CD4-positive, alpha-beta T cell treated with Interleukin-1 beta for 1 hour (primary cell): ENCODE measurements at regions not wholly inside any gene's neighbourhood (a gene's known extent, or its start where the extent isn't known, plus 50 kb on each side); places are given as distances from the start of the nearest gene placed in this dataset.
A peak's percentile ranks its signal among the peaks of the same experiment; 100 is the strongest.

Experiments
- DNase-seq, 2 donors: peaks; one replicate each; pipeline ENCODE4 v3.0.0-alpha.2; 2020 to 2022

DNA sequence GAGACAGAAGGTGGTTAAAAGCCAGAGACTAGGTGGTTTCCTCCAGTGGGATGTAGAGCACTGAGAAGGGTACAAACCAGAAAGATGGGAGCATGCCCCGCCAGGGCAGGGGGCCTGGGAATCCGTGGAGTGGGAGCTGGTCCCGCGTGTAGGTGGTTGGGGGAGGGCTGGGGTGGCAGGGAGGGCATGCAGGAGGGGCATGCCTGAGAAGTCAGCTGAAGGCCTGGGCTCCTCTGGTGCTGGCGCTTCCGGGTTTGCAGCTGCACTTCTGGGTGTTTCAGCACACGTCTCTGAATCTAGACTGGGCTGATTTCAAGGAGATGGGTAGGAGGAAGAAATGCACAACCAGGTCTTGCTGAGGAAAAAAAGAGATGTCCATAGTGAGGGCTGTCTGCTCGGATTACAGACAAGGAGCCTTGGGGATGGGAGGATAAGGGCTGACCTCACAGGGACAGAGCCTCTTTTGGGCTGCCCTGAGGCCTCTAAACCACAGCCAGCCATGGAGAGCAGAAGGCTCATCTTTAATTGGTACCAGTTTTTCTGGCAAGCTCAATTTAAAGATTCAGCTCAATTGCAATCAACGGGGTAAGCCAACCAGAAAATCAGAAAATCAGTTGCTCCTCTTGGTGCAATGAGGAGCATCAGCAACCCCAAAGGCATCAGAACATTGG, 151.9 kb downstream of the FAM43A start:
- no peak for DNase-seq

DNA sequence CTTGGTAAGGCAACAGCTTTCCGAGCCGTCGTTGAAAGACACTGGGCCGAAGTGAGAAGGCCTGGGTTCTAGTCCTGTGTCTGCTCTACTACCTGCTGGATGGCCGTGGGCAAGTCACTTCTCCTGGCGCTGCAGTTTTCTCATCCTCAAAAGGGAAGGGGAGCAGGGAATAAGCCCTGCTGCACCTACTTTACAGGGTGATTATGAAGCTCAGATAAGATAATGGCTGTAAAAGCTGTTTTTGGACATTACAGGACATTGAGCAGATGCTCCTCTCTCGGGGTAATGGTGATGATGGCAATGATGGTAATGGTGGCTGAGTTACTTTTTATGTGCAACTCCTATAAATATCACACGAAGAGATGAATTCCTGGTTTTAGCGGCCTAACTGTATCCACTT, 152.6 kb downstream of the FAM43A start:
- DNase-seq: no peak

DNA sequence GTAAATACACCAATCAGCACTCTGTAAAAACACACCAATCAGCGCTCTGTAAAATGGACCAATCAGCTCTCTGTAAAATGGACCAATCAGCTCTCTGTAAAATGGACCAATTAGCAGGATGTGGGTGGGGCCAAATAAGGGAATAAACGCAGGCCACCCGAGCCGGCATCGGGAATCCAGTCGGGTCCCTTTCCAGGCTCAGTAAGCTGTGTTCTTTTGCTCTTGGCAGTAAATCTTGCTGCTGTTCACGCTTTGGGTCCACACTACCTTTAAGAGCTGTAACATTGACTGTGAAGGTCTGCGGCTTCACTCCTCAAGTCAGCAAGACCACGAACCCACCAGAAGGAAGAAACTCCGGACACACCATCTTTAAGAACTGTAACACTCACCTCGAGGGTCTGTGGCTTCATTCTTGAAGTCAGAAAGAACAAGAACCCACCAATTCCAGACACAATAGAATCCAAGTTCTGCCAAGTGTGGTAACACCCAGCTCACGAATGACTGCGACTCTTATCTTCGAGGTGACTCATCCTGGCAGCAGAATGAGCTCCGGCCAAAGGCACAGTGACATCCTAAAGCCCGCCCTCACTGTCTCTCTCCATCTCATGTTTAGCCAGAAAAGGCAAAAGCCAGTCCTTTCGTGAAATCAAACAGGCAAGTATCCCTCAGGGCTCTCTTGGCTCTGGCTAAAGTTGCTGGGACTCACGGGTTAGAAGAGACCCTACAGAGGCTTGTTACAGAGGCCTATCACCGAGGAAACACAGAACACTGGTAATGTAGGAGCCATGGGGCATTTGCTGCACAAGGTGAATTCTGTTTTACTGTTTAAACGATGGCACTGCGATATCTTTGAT, 155.2 kb downstream of the FAM43A start:
- no peak for DNase-seq

DNA sequence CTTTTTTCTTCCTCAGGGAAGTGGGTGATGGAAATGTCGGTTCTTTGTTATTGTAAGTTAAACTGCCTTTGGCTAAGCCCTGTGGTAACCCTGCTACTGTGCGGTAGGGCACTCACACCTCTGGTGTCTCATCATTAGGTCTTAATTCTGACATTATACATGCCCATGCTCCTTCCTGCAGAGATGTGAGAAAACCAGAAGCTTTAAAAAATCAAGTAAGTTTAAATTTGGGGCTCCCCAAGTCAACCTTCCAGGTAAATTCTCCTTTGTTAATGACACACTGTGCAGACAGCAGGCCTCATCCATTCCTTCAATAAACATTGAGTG, 155.8 kb downstream of the FAM43A start:
- DNase-seq: no peak

DNA sequence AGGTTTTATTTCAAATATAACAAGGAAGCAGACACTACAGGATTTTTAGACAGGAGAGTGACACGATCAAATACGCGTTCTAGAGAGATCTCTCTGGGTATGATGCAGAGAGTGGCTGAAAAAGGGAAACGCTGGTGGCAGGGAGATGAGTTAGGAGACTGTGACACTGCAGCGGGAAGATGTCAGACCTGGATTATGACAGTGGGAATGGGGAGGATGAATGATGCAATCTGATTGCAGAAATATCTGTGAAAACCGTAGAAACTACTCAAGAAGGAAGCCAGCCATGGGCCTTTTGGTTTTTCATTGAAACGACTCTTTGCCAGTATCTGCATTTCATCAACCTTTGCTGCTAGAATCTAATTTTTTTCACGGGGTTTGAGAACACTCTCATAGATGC, 157.9 kb downstream of the FAM43A start:
- DNase-seq: no peak

DNA sequence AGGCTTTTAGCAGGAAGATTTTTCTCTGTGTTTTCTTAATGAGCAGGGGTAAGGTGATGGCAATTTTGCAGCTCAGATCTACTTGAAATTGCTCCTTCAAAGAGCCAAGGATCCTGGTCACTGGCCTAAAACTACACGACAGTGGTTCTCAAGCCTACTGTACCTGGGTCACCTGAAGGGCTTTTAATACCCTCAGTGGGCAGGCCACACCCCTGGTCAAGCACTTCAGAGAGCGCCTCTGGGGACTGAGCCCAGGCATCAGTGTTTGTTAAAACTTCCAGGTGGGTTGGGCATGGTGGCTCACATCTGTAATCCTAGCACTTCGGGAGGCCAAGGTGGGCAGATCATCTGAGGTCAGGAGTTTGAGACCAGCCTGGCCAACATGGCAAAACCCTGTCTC, 158.4 kb downstream of the FAM43A start:
- DNase-seq: no peak

DNA sequence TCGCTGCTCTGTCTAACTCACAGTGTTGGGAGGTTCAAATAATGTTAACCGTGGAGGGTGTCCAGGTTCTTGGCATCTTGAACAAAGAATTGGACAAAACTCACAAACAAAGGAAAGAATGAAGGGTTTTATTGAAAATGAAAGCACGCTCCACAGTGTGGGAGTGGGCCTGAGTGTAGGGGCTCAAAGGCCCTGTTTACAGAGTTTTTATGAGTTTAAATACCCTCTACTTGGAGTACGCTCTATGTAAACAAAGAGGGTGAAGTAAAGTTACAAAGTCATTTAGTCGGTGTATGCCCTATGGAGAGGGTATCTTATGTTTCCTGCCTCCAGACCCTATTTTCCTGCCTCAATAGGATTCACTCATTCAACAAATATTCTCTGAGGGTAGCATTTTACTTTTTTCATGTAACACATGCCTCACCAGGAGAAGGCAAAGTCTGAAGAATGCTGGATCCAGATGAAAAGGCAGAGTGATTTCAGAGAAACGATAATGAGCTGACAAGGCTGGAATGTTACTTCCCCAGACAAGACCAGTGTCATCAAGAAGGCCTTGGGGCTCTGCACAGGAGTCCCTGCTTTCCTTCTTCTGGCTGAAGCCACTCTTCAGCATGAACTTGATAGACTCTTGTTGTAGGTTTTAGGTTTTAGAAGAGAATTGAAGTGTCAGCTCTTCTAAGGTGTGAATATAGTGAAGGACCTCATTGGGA, 163.6 kb downstream of the FAM43A start:
- DNase-seq: no peak

DNA sequence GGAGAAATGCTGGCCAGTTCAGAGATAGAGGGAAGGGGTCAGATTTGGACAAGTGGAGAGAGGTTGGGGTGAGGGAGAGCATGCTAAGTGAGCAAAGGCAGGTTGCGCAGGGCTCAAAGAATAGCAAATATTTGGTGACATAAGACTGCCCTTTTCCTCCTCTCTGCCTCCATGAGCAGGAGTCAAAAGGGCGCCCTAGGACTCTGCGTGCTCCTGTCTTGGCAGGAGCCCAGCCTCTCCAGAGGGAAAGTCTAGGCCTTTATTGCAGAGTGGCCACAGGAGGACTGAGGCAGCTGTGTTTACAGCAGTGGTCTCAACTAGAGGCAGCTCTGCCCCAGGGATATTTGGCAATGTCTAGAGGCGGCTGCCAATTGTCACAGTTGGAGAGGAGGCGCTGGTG, 165.6 kb downstream of the FAM43A start:
- no peak for DNase-seq

DNA sequence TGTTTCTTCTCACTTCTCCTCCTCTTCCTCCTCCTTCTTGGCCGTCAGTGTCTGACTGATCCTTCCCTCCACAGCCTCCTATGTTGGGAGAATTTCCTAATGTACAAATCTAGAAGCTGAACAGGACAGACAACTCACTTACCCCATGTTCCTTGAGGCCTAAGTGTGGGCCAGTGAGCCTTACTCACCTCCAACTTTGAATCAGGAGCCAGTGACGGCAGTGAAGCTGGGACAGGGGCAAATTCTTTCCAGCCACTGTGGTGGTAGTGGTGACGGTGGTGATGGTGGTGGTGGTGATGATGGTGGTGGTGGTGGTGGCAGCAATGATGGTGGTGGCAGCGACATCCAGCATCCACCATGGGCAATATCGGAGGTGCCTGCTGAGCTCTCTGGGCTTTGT, 166.3 kb downstream of the FAM43A start:
- no peak for DNase-seq

DNA sequence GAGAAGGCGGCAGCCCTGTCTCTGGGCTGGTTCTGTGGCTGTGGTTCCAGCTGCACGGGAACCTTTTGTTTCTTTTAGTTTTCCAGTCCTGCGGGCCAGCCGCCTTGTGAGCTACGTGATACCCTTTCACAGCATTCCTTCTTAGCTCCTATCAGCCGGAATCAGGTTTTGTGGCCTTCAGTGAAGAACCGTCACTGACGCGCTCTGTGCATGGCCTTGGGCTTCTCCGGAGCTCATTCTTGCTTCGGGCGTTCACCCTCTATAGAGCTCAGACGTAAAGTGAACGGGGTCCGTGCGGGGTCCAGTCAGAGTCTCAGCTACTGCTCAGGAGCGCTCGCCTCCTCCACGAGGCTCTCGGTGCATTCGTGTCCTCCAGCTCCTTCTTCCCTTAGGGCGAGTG, 166.7 kb downstream of the FAM43A start:
- DNase-seq: no peak

DNA sequence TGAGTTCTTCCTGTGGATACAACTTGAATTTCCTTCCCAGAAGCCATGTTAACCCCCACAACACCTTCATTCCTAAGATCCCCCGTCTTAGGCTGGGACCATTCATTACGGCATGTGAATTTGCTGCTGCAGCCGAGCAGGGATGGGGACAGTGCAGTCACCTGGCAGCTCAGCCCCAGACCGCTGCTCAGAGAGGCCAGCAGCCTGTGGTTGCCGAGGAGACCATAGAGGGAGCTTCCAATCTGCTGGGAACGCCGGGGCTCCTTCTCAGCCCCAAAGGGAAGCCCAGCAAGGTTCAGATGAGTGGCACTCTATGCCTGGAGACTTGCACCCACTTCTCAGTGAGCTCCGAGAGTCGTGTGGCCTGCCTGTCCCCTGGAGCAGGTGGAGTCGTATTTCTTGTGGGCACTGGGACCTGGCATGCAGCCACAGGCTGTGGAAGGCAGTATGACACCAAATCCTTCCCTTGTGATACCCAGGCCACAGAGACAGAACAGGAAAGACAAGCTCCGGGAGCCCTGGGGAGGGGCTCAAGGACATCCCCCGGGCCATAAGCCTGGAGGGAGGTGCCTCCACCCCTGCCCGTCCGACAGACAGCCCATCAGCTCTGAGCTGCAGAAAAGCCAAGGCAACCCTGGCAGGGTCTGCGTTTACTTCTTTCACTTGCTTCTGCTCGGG, 167.3 kb downstream of the FAM43A start:
- no peak for DNase-seq

DNA sequence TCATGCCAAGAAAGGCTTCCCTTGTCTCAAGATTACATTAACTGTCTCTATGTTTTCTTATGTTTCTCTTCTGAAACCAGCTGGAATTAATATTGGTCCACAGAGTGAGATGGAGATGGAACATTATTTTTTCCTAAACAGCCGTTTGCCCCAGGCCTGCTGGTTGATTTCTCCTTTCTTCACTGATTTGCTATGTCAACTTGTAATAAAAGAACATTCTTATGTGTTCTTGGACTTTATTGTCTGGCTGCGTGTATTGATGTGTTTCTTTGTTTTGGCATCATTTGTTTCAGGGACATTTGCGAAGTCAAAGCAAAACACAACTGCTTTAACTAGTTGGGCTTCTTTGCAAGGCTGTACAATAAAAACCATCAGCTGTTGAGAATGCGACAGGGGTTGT, 168.5 kb downstream of the FAM43A start:
- DNase-seq: no peak

DNA sequence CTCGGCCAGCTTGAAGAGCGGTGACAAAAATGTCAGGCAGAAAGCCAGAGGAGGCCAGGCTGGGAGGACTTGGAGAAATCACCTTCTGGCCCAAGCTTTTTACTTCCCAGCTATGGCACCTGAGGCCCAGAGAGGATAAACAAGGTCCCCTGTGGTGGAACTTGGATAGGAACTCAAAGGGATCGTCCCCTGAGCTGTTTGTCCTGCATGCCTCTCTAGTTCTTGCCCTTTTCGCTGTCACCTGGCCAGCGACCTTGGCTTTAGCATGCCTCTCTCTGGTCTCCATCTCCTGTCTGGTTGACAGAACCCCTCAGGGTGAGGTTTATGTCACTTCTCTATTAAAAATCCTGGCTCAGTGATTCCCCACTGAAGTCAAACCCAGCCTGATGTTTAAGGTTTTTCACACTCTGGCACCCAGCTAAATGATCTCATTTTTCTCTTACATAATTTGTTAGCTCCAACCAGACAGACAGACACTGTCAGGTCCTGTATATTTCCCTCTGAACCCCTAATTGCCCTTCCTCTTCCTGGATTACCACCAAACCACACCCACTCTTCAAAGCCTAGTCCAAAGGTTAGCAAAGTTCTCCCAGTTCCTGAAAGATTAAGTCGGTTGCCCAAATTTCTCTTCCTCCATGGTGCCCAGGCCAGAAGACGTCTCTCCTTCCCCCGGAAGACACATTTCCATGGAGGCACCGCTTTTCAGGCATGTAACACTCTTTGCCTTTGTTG, 169.1 kb downstream of the FAM43A start:
- no peak for DNase-seq

DNA sequence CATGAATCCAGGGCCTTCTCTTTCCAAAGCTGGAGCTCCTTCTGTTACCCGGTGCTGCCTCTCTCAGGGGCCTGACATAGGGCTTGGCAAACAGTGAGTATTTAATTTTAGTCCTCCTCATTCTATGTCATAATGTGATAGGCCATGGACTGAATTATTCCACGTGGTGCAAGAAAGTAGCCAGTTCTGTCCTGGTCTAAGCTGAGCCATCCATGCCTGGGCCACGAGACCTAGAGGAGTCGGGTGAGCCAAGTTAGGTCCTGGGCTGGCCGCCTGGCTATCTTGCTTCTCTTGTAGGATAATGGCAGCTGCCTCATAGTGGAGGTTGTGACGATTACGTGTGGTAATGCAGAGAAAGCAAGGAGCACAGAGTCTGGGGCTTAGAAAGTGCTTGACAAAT, 170.6 kb downstream of the FAM43A start:
- no peak for DNase-seq

DNA sequence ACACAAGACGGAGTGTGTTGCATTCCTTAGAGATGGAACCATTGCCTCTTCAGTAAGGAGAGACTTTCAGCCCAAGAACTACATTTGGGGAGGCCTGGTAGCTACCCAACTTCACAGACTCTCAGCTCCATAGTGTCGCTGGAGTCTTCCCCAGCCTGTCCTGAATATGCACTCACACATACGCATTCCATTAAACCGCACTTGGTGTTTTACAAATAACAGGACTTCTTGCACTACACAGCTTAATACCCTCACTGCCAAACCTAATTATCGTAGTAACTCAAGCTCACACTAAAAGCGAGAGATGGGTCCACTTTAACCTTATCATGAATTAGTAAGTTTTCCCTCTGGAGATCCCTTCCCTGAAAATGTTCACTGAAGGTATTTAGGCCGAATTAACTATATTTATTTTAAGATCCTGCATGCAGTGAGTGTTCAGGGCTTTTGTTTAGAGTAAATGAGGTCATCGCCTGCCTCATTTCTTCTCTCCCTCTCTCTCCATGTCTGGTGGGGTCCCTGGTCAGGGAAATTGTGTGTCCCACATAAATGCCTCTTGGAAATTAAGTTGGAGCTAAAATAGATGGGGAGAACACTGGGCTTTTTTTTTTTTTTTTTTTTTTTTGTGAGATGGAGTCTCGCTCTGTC, 171.9 kb downstream of the FAM43A start:
- no peak for DNase-seq

DNA sequence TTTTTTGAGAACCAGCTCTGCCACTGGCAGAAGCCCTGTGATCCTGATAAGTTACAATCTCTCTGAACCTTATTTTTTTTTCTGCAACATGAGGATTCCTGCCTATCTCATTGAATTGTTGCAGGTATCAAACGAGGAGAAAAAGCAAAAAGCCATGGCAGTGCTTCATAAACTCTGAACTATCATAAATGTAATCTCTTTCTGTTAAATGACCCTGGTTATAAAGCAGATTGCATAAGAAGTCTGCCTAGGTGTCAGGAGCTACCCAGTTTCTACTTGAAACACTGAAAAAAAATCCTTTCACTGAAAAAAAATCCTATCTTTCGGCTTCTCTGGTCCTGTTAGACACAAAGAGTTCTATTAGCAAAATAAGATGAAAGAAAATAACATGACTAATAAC, 172.7 kb downstream of the FAM43A start:
- no peak for DNase-seq

DNA sequence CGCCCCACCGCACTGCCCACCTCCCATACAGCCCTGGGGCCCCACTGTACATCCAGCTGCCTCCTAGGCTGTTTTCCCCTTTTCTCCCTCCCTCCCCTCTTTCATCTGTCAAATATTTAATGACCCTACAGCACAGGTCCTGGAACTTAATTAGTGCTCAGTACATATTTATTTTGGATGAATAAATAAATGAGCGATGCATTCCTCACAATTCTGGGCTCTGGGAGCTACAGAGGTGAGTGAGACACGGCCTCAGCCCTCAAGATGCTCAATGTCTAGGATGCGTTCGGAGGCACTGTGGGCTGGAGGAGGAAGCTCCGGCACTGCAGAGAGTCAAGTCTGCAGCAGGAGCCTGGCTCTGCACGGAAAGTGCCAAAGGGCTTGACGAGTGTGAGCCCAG, 175.0 kb downstream of the FAM43A start:
- DNase-seq: no peak

DNA sequence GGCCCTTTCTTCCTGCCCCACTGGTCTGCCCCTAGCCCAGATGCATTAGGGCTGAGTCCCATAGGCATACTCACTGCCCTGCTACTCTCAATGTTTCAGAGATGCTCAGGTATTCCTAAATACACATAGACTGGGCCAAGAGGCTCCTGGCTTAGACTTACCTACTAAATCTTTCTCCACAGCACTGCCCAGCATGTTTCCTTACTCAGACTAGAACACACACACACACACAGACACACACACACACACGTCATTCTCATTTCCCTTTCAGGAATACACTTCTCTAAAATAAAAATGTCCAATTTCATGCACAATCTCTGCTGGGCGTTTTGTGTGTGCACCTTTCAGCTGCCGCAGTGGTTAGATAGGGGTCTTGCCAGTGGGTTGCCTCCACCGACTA, 175.7 kb downstream of the FAM43A start:
- DNase-seq: peak in 1 of 2 donors; percentile 16

DNA sequence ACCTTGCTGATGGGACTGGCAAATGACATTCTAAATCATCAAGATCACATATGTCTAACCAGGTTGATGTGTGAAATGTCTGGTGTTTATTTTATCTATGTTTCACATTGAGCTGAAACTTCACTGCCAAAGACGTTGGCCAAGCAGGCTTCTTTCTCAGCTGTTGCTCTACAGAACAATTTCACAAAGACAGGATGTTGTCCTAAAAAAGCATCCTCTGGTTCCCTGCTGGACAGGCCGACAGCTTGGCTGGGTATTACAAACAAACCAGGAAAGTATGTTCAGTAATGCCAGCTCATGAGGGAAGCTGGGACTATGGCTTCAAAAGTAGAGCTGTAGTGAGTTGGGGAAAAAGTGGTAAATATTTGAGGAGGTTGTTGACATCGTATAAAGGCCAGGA, 179.4 kb downstream of the FAM43A start:
- DNase-seq: no peak

DNA sequence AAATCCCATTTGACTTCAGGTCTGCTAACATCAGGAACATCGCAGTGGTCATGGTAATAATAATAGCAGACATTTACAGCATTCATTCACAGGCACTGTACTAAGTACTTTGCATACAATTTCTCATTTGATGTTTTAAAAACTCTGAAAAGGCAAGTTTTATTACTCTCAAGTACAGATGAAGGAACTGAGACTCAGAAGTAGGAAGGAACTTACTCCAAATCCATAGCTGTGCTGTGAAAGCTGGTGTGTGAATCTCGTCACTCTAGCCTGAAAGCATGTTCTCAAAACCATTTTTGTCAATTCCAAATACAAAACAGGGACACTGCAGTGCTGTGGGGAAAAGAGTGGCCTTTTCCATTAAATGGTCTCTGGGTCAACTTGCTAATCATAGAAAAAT, 179.9 kb downstream of the FAM43A start:
- no peak for DNase-seq

DNA sequence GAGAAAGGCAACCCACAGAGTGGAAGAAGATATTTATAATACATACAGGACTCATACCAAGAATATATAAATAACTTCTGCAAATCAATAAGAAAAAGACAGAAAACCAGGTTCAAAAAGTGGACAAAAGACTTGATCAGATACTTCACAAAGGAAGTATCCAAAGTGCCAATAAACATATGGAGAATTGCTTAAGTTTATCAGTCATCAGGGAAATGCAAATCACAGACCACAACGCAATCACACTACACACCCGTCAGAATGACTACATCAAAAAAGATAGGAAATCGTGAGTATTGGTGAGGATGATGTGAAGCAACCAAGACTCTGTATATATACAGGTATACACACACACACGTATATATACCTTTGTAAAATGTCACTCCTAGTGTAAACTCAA, 180.6 kb downstream of the FAM43A start:
- DNase-seq: no peak

DNA sequence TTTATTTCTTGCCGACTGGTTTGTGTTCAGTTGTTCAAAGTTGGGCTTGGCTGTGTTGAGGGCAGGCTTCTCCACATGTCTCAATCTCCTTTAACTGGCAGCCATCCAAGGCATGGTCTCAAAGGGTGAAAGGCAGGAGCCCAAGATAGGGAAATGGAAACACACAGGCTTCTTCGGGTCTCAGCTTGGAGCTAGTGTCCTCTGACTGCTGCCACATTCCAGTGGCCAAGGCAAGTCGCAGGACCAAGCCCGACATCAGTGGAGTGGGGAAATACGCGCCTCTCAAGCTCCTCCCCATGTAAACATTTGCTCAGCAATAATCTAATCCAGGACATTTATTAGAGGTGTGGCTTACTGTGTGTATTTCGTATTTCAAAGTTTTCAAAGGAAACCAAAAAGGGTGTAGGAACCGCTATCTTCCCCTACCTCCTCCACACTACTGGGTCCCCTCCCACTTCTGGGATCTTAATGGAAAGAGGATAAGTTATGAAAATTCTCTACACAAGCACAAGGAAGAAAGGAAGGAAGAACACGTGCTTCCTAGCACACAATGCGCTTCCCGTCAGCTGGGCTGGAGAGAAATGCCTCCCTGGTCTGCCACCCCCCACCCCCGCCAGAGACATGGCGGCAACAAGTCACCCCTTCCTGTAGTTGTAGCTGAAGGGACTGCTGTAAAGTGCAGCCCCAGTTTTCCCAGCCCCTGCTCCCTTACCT, 181.7 kb downstream of the FAM43A start:
- DNase-seq: no peak
